HepG2 (cell line): ENCODE measurements at regions not wholly inside any gene's neighbourhood (a gene's known extent, or its start where the extent isn't known, plus 50 kb on each side); places are given as distances from the start of the nearest gene placed in this dataset.

ENCODE experiments used
- ATRX ChIP-seq: sonication (generic); formaldehyde crosslinking; IDR thresholded peaks from 2 replicates; pipeline ENCODE4 v1.4.0; 2020; ENCODE audit warnings: missing genetic modification reagents, borderline replicate concordance
- GABPB1 ChIP-seq: IDR thresholded peaks from 2 replicates; pipeline ENCODE4 v1.6.1; 2016; ENCODE audit warnings: mild to moderate bottlenecking, missing genetic modification reagents, moderate library complexity, missing compliant biosample characterization
- RFX5 ChIP-seq: IDR thresholded peaks from 2 replicates; pipeline ENCODE4 v1.6.1; 2011; ENCODE audit warnings: low read depth, low read length, improper control_type of control experiment
- SOX6 ChIP-seq, 2 experiments: fragments of 450-650 bp in 1 of 2; sonication (generic) in 1 of 2; formaldehyde crosslinking in 1 of 2; IDR thresholded peaks; 2 replicates each; pipeline versions ENCODE4 v1.4.0 to v1.6.1; 2017 to 2020; ENCODE audit warnings: antibody characterized with exemption in 1 of 2, mild to moderate bottlenecking in 1 of 2, missing genetic modification reagents in 1 of 2
- THYN1 ChIP-seq: sonication (generic); formaldehyde crosslinking; IDR thresholded peaks from 2 replicates; pipeline ENCODE4 v1.8.1; 2023; ENCODE audit warnings: low read depth, mild to moderate bottlenecking, moderate library complexity, missing genetic modification reagents, borderline replicate concordance
- U2AF1 ChIP-seq: fragments of 200-400 bp; formaldehyde crosslinking; optimal IDR thresholded peaks from 2 replicates; pipeline ENCODE3; 2017; ENCODE audit warnings: mild to moderate bottlenecking, low read depth, low read length
- YY1 ChIP-seq: IDR thresholded peaks from 2 replicates; pipeline ENCODE4 v1.6.1; 2011; ENCODE audit warnings: low read length, low read depth, moderate library complexity, mild to moderate bottlenecking; ENCODE audit not compliant: insufficient read depth, insufficient replicate concordance
- TF ChIP-seq, protein P1 (sequence below): IDR thresholded peaks from 2 replicates; pipeline ENCODE4 v1.6.1; 2016
- TF ChIP-seq, protein P2 (sequence below): sonication (generic); formaldehyde crosslinking; IDR thresholded peaks from 2 replicates; pipeline ENCODE4 v1.4.0; 2020; ENCODE audit warnings: missing genetic modification reagents

DNA sequence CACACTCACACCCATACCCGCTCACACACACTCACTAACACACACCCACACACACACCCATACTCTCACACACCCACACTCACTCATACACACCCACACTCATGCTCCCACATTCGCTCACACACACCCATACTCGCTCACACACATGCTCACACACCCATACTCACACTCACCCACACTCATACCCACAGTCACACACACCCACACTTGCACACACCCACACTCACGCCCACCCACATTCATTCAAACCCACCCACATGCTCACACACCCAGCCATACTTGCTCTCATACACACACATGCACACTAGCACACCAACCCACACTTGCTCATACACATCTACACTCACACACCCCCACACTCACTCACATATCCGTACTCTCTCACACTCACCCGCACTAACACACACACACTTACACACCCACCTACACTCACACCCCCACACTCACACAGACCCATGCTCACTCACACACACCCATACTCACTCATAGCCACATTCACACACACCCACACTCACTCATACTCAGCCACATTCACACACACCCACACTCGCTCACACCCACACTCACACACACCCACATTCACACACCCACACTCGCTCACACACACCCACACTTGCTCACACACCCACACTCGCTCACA is 322.4 kb upstream of the N4BP1 start:
- TF ChIP-seq, protein P1, sequence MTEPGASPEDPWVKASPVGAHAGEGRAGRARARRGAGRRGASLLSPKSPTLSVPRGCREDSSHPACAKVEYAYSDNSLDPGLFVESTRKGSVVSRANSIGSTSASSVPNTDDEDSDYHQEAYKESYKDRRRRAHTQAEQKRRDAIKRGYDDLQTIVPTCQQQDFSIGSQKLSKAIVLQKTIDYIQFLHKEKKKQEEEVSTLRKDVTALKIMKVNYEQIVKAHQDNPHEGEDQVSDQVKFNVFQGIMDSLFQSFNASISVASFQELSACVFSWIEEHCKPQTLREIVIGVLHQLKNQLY (CRISPR knock-in tag): no peak
- TF ChIP-seq, protein P2, sequence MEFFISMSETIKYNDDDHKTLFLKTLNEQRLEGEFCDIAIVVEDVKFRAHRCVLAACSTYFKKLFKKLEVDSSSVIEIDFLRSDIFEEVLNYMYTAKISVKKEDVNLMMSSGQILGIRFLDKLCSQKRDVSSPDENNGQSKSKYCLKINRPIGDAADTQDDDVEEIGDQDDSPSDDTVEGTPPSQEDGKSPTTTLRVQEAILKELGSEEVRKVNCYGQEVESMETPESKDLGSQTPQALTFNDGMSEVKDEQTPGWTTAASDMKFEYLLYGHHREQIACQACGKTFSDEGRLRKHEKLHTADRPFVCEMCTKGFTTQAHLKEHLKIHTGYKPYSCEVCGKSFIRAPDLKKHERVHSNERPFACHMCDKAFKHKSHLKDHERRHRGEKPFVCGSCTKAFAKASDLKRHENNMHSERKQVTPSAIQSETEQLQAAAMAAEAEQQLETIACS: no peak
- no peak for TF ChIP-seq RFX5
- TF ChIP-seq U2AF1: no peak
- TF ChIP-seq SOX6 (IDR thresholded peaks at IDR 0.05): no peak
- no peak for TF ChIP-seq SOX6 (CRISPR knock-in tag; IDR thresholded peaks at IDR 0.05)
- no peak for TF ChIP-seq GABPB1 (CRISPR knock-in tag)
- no peak for TF ChIP-seq ATRX (CRISPR knock-in tag)
- TF ChIP-seq THYN1 (CRISPR knock-in tag): no peak
- no peak for TF ChIP-seq YY1
